Stromal cell of bone marrow (primary cell): ENCODE measurements at regions not wholly inside any gene's neighbourhood (a gene's known extent, or its start where the extent isn't known, plus 50 kb on each side); places are given as distances from the start of the nearest gene placed in this dataset.

Experiments used
- DNase-seq: peaks from one replicate; pipeline ENCODE4 v3.0.0-alpha.2; 2012; ENCODE audit warnings: low read depth

DNA sequence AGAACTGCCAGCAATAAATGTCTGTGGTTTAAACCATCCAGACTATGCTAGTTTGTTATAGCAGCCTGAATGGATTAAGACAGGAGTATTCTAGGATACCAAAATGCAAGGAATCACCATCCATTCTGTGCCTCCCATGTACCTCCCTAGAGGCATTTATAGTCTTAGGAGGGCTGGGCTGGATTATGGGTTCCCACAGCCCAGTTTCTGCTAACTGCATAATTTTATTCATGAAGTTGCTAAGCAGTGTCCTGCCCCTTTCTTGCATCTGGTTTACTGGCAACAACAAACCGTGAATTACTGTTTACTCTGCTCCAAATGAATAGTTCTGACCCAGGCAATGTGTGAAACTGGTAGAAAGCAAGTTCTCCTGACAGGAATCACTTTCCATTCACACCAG, 67.1 kb upstream of the PRKX start:
- DNase-seq = no peak

DNA sequence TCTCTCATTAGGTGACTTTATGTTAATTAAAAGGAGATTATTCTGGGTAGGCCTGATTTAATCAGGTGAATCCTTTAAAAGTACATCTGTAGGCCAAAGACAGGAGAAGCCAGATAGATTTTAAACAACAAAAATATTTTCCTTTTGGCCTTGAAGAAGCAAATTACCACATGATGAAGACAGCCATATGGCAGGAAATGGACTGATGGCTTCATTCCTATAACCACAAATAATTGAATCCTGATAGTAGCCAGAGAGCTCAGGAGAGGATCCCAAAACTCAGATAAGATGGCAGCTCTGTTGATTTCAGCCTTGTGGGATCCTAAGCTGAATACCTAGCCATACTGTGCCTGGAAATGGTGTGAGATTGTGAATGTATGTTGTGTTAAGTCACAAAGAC, 66.1 kb upstream of the PRKX start:
- no peak for DNase-seq

DNA sequence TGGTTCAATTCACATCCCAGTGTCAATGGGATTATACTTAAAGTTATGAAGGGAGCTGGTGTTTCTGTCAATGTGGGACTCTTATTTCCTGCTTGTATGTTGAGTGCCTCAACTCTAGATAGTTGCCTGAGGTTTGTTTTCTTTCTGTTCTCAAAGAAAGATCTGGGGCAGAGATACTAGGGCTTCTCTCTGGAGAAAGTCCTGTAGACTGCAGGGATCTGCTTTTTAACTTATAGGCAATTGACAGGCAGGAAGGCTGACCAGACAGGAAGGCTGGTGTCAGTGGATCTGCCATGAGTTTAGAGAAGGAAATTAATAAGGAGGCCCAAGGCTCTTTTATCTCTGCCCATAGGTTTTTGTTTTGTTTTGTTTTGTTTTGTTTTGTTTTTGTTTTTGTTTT, 64.0 kb upstream of the PRKX start:
- no peak for DNase-seq

DNA sequence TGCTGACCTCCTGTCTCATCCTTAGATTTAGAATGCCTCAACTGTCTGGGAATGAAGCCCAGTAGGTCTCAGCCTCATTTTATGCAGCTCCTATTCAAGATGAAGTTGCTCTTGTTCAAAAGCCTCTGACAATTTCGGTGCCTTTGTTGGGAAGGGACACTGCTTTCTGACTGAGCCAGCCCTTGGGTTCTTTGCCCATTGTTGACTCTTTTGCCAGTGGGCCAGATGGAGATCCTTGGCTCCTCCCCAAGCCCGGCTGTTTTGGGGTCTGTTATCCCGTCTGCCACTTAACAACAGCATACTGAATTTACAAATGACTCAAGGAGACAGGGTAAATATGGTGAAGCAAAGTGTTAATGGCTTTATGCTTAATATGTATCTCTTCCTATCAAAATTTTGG, 58.3 kb upstream of the PRKX start:
- DNase-seq = no peak

DNA sequence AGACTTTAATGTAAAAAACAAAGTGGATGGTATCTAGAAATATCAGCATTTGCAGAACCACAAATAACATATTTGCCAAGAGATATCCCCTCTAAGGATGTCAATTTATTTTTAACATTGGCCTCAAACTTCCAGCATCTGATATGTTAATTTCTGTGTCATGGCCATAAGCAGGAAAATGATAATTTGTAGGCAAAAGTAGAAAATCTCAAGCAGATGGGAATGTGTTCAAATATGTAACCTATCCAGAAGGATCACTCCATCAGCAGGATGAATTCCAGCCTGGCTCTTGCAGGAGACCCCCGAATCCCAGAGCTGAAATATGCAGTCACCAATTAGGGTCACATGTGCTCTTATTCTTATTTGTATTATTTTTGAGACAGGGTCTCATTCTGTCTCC, 55.4 kb upstream of the PRKX start:
- no peak for DNase-seq
